Epithelial cell of proximal tubule (primary cell): ENCODE measurements at regions not wholly inside any gene's neighbourhood (a gene's known extent, or its start where the extent isn't known, plus 50 kb on each side); places are given as distances from the start of the nearest gene placed in this dataset.

Source experiments
- DNase-seq: peaks from one replicate; pipeline ENCODE4 v3.0.0-alpha.2; 2011; ENCODE audit warnings: low read depth
- H3K4me3 ChIP-seq: 2 replicates; pipeline ENCODE4 v1.5.1; 2011; ENCODE audit warnings: low read depth, mild to moderate bottlenecking, low read length
- CTCF ChIP-seq: conservative IDR thresholded peaks from 2 replicates; pipeline ENCODE4 v1.5.1; 2012; ENCODE audit warnings: low read depth, mild to moderate bottlenecking, low read length

- no peak for DNase-seq
- H3K4me3 ChIP-seq = no peak overlapping the region
- TF ChIP-seq CTCF = no peak
These were observed 499.8 kb downstream of the RASEF start for GRCh38 chr9:82563094-82563493.

GRCh38 chr9:82563841-82564240 lies 499.1 kb downstream of the RASEF start:
- TF ChIP-seq CTCF = no peak
- DNase-seq = no peak
- no peak overlapping the region for H3K4me3 ChIP-seq

GRCh38 chr9:82565188-82565969 lies 497.6 kb downstream of the RASEF start:
- TF ChIP-seq CTCF = no peak
- no peak for DNase-seq
- H3K4me3 ChIP-seq = no peak overlapping the region

- DNase-seq = no peak
- H3K4me3 ChIP-seq = no peak overlapping the region
- no peak for TF ChIP-seq CTCF
These were observed 495.0 kb downstream of the RASEF start for GRCh38 chr9:82567953-82568352.

- H3K4me3 ChIP-seq = no peak overlapping the region
- TF ChIP-seq CTCF = peak; percentile 47
- no peak for DNase-seq
These were observed 492.7 kb downstream of the RASEF start for GRCh38 chr9:82570226-82570625.

GRCh38 chr9:82571540-82571939 lies 491.4 kb downstream of the RASEF start:
- DNase-seq = no peak
- TF ChIP-seq CTCF = no peak
- no peak overlapping the region for H3K4me3 ChIP-seq

- TF ChIP-seq CTCF = no peak
- no peak overlapping the region for H3K4me3 ChIP-seq
- DNase-seq = no peak
These were observed 490.8 kb downstream of the RASEF start for GRCh38 chr9:82572146-82572545.
